GM19238 (cell line): ENCODE measurements at regions not wholly inside any gene's neighbourhood (a gene's known extent, or its start where the extent isn't known, plus 50 kb on each side); places are given as distances from the start of the nearest gene placed in this dataset.
A peak's percentile ranks its signal among the peaks of the same experiment; 100 is the strongest.

ENCODE experiments used
- DNase-seq: peaks from one replicate; pipeline ENCODE4 v3.0.0; 2011; ENCODE audit warnings: low spot score; ENCODE audit not compliant: insufficient read length

DNA sequence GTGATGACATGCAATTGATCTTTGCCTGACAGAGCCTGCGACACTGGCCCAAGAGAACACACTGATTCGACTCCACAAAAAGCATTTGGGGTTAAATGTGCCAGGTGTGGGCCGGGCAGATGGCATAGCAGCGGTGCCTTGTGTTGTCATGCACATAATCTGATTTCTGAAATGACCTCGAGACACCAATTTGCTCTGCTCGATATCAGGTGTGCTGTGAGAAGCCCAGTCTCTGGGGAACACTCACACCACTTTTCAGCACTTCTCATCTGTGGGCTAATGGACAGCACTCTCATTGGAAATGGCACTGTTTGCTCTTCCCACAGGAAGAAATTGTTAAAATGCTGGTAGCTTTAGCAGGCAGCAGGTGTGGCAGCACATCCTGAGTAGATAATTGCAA is 738.3 kb upstream of the TENM3 start:
- DNase-seq, result no peak

GRCh38 chr4:181507180-181507835 is 735.9 kb upstream of the TENM3 start:
- DNase-seq, result no peak

DNA sequence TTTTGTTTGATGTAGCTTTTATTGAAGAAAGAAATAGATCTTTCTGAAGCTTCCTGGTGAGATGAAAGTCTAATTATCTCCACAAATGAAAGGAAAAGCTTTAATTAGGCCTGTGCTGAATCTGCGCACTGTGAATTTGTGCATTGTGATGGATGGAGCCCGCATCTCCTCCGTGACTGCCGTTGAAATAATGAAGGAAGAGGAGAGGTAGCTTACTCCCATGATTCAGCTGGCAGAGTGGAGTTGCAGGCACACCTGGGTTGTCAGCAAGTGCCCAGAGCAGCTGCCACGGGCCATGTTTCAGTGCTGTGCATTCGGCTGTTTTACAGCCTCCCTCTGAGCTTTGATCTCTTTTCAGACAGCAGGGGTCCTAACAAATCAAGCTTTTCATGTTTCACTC is 735.3 kb upstream of the TENM3 start:
- no peak for DNase-seq

- DNase-seq, result no peak
Measured at GRCh38 chr4:181508601-181509000, 734.6 kb upstream of the TENM3 start.

GRCh38 chr4:181509073-181509472 is 734.1 kb upstream of the TENM3 start:
- DNase-seq, result no peak

GRCh38 chr4:181517491-181517890 is 725.7 kb upstream of the TENM3 start:
- DNase-seq, result no peak

- no peak for DNase-seq
Measured at GRCh38 chr4:181520790-181521189, 722.4 kb upstream of the TENM3 start.

DNA sequence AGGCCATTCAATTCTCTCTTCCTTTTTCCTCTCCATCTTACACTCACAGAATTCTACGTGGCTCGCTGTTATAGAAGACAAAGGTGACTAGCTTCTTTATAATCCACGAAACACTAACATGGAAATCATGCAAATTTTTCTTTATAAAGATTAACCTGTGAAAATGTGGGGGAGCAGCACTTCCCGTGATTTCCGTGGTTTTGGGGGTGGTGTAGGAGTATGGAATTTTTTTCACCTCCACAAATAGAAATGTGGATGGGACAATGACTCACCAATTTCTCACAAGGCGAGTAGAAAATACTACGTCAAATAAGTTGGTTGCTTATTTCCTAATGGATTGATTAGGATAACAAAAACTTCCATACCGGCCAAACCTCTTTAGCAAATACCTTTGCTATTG is 719.2 kb upstream of the TENM3 start:
- no peak for DNase-seq

- no peak for DNase-seq
Measured at GRCh38 chr4:181524499-181524898, 718.7 kb upstream of the TENM3 start.

DNA sequence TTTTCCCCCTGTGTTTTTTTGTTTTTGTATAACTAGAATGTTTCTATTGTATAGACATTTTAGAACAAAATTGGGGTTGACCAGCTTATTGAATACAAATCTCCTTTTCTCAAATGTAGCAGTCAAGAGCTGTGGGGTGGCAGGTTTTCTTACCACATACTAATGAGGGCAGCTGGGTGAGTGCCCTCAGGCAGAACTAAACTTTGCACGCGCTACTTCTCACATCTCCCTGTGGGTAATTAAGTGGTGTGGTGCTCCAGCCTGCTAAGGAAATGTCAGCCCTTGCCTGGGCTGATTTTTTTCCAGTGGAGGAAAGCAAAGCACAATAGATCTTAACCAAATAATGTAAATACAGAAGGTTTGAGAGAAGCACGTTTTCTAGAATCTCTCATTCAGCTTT is 717.6 kb upstream of the TENM3 start:
- DNase-seq, result no peak

- DNase-seq, result peak; percentile 0
Measured at GRCh38 chr4:181528570-181529184, 714.5 kb upstream of the TENM3 start.

DNA sequence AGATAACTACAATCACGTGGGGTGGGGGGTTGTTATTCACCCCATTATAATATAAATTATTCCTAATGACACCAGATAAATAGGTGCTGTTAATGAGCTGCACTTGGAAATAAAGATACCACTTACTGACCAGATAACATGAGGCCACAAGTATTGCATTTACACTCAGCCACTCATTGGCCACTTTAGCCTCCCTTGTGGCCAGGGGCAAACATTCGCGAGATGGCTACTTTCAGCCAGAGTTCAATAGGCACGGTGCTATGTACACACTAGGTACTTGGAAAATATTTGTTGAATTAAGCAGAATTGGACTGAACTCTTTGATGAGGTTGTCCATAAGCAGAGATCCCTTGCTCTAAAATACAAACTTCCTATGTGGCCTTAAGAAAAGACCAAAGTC is 713.7 kb upstream of the TENM3 start:
- no peak for DNase-seq

GRCh38 chr4:181536196-181536746 is 706.9 kb upstream of the TENM3 start:
- no peak for DNase-seq

- no peak for DNase-seq
Measured at GRCh38 chr4:181536811-181537434, 706.3 kb upstream of the TENM3 start.

DNA sequence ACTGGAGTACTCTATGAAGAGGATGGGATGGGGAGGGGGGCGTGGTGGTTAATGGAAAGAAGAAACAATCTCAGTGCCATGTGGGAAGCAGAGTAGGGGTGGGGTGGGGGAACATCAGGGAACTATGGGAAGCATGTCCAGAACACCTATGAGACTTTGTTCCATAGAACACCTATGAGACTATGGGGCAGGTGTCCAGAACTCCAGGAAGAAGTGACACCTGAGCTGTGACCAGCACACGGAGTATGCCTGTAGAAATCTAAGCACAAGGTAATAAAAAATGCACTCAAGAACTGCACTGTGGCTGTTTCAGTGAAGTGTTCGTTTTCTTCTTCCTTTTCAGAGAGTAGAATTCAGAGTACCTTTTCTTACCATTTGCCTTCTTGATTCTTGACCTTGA is 704.8 kb upstream of the TENM3 start:
- no peak for DNase-seq

- no peak for DNase-seq
Measured at GRCh38 chr4:181541396-181541795, 701.8 kb upstream of the TENM3 start.

GRCh38 chr4:181548873-181549575 is 694.2 kb upstream of the TENM3 start:
- DNase-seq, result no peak

DNA sequence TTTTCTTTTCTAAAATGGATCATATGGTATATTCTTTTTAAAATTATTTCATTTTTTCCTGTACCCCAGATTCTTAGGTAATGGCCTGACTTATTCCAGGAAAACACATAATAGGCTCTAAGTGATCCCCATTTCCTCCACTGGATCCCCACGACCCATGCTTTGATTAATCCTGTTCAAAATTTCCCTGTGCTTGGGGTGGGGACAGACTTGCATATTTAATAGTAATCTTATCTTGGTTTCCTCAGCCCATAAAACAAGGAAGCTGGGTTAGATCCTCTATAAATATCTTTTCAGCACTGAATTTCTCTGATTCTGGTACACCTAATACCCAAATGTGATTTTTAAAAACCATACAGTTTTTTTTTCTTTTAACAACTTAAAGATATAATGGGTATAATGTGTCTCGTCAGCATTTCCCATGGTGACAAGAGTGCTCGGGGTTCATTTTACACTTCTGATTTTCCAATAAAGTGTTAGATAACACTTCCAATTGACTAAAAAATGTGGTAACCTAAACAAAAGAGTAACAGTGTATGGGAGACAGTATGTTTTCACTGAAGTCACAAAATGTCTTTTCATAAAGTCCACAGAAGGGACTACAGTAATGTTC is 693.5 kb upstream of the TENM3 start:
- DNase-seq, result no peak

DNA sequence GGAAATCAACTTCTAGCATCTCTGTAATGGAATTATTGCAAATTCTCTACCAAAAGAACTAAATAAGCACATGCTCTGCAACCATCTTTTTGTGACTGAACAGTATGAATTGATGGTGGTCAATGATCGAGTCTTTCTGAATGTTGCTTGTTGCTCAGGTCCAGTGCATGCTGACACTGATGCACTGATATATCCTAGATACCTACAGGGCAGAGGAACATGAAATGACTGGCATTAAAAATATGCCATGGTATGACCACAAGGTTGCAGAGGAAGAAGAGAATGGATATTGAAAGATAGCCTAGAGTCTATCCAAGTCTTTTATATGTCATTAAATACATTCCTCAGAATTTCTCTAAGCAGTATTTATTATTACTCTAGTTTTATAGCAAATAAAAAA is 692.8 kb upstream of the TENM3 start:
- no peak for DNase-seq

DNA sequence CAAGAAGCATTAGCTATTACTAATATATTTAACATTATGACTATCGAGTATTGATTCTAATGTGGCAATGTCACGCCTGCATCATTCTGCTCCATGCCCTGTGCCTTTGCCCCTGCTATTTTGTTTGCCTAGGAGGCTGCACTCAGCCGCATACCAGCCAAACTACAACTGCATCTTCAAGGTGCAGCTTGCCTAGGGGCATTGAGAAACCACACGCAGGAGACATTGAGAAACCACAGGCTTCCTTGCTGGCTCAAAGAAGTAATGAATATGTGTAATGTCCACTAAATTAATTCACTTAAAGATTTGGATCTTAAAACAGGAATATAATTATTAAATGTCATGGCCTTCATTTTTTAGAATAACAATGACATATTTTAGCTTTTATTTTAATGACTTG is 683.6 kb upstream of the TENM3 start:
- no peak for DNase-seq

GRCh38 chr4:181562399-181562798 is 680.8 kb upstream of the TENM3 start:
- no peak for DNase-seq

DNA sequence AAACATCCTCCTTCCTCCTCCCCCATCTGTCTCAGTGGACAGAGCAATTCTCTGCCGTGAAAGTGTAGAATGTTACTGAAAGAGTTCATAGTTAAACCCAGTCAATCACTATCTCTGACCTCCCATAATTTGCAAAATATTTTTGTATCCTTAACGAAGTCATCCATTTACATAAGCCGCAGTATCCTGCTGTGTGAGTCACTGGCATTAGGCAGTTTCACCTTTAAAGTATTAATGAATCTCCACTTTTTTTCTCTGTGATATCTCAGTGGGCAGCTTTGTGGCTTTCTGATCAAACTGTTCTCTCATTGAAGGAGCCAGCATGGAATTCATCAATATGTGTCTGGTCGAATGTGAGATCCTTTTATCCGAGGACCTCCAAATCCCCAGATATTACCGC is 678.6 kb upstream of the TENM3 start:
- no peak for DNase-seq
